ENCODE measurements at regions not wholly inside any gene's neighbourhood (a gene's known extent, or its start where the extent isn't known, plus 50 kb on each side); places are given as distances from the start of the nearest gene placed in this dataset.
A peak's percentile ranks its signal among the peaks of the same experiment; 100 is the strongest.

GRCh38 chr2:43129676-43130547 is 96.5 kb downstream of the ZFP36L2 start:
- DNase-seq (ENCODE audit: insufficient read length, low spot score): no peak
- no peak for FAIRE-seq

GRCh38 chr2:43128559-43128955 is 97.8 kb downstream of the ZFP36L2 start:
- FAIRE-seq (no peak), DNase-seq (ENCODE audit: insufficient read length, low spot score) (no peak)

- no peak for DNase-seq (ENCODE audit: insufficient read length, low spot score)
- FAIRE-seq: no peak
Observed at GRCh38 chr2:43127941-43128558, 98.4 kb downstream of the ZFP36L2 start.

DNA sequence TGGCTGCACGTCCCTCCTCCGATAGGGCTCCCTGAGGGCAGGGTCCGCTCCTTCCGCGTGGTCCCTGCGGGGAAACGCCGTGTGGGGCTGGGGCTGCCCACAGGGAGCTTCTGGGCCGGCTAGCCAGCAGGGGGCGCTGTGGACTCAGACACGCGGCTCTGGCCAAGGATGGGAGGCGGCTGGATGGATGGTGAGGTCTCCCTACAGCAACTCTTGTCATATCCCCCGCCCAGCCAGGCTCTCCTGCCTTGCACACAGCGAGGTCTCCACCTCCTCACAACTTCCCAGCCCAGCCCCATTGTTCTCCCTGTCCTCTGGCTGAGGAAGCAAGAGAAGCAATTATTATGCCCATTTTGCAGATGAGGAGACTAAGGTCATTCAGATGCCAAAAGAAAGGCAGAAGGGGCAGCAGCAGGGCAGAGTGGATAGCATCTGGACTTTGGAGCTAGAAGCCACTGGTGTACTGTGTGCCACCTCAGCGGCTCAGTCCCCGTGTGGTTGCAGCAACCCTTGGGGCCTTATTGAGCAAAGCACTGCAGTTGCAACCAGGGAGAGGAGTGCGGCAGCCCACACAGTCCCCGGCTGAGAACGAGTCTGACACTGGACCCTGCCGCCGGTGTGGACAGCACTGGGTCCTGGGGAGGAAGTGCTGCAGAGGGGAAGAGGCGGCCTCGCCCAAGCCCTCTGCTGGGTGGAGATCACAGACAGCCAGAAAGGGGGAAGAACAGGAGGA is 99.0 kb downstream of the ZFP36L2 start:
- DNase-seq (ENCODE audit: insufficient read length, low spot score) (no peak), FAIRE-seq (peak; percentile 66)

GRCh38 chr2:43126817-43127207 is 99.6 kb downstream of the ZFP36L2 start:
- FAIRE-seq (no peak), DNase-seq (ENCODE audit: insufficient read length, low spot score) (no peak)

DNA sequence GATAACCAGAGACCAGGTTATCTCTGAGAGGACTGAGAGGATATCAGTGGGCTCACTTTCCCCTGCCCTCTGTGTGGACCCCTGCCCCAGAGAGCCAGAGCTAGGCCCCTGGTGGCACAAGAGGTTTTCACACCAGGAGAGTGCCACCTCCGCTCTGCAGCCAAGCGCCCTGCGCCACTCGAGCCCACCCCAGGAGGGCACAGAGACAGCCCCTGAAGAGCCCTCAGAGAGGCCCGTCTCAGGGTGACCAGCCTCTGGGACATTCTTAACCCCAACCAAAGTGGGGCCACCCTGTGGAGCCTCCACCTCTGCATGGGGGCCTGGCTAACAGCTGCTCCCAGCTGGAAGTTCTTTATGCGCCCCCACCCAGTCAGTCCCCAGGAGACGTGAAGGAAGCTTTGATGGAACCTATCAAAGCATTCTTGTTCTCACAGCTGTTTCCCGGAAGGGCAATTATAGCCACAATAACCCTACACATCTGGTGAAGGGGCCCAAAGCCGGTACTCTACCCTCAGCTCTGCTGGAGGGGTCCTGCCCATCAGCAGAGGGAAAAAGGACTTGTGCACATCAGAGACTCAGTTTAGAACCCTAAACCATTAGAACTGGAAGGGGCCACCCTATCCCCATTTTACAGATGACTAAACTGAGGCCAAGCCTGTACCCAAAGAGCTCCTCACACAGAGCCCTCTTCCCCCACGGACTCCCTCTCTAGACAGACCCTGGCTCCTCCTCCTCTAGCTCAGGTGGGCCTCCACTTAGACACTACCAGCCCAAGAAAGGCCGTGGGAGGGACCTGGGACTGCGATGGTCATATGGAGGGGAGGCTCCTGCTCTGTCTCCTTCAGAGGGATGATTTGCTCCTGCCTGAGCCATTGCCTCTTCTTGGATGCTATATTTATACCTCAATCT is 101.1 kb downstream of the ZFP36L2 start:
- no peak for DNase-seq (ENCODE audit: insufficient read length, low spot score)
- FAIRE-seq: no peak

DNA sequence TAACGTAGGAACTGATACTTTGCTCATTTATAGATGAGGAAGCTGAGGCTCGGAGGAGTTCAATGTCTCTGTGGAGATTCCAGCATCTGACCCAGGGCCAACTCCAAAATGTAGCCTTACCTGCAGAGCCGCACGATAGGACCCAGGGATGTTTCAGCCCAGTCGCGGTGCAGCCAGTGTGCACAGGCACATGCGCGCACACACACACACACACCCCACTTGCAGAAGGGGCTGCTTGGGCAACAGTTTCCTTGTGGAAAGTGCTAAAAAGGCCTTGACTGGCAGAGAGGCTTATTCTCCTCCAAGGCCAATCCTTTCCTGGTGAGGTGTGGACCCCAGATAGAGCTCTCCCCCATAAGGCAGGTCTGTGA is 101.7 kb downstream of the ZFP36L2 start:
- FAIRE-seq: no peak
- no peak for DNase-seq (ENCODE audit: insufficient read length, low spot score)

DNA sequence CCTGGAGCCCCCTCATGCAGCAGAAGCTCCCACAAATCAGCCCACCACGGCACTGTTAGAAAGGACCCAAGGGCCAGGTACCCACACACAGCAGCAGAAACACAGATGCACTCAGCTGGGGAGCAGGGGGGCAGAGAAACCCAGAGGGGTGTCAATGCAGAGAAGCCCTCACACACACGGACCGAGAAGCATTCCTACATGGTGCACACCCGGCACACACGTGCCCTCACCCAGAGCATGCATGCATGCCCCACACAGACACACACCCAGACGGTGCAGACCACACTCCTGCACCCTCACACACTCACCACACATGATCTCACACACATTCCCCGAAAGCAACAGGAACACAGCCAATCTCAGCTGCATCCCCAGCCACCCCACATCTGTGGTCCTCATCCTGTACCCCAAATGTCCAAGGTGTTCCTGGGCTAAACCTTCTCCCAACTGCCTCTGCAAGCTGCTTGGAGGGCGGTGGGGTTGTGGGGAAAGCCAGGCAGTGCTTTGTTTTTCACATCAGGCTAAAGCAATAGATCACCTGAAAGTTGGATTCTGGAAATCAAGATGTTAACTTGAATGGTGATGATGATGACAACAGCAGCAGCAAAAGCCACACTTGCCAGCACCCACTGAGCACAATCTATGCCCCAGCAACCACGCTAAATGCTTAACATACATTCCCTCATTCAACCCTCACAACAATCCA is 102.3 kb downstream of the ZFP36L2 start:
- DNase-seq (ENCODE audit: insufficient read length, low spot score) (no peak), FAIRE-seq (no peak)

DNA sequence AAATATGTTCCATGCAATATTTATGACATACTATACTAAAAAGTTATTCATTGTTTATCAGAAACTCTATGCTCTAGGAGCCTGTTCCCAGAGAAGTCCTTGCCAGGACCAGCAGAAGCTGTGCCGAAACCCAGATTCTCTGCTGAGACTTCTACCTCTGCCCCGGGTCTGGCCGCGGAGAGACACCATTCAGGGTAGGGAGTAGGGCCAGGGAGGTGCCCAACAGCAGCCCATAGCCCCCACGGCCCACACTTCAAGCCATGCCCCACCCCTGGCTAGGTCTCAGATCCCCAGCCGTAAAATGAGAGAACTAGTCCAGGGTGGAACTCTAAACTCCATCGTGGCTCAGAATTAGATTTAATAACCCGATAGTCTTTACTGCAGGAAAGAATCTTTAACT is 102.9 kb downstream of the ZFP36L2 start:
- no peak for FAIRE-seq
- no peak for DNase-seq (ENCODE audit: insufficient read length, low spot score)

GRCh38 chr2:43123028-43123427 is 103.4 kb downstream of the ZFP36L2 start:
- DNase-seq (ENCODE audit: insufficient read length, low spot score) (no peak), FAIRE-seq (no peak)

DNA sequence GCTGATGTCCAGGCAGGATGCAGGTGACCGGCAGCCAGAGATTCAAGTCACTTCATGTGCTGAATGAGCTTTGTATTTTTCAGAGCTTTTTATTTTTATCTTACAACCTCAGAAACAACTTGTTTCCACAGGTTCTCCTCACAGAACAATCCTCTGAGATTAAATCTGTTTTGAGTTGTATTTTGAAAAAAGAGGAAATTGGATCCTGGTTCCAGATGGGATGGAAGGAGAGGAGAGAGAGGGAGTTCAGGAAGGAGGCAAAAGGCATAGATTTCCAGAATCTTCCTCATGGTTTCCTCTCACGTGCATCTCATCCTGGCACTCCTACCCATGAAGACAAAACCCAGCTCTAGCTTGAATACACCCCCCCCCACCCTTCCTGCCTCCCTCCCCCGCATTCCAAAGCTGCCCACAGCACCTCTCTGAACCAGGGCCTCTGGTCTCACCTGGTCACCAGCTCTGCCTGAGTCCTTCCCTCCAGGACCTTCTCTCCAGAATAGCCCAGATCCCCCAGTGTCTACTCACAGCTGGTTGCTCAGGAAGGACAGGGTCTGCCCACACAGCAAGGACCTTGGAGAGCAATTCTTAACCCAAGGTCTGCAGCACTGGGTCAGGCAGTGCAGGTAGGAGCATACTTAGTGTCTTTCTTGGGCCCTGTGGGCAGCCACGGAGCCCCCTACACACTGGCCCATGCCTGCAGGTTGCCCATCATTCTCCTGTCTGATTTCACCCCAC is 104.7 kb downstream of the ZFP36L2 start:
- no peak for DNase-seq (ENCODE audit: insufficient read length, low spot score)
- FAIRE-seq: no peak

DNA sequence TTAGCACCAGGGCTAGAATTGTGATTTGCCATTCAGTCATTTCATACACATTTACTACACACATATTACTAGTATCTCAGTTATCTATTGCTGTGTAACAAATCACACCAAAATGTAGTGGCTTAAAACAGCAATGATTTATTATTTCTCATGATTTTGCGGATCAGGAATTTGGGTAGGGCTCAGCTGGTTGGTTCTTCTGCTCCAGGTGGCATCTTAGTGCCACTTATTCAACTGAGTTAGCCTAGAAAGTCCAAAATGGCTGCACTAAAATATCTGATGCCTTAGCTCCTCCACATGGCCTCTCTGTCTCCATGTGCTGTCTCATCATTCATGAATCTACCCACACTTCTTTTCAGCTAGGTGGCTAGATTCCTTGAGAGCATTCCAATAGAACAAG is 107.1 kb downstream of the ZFP36L2 start:
- DNase-seq (ENCODE audit: insufficient read length, low spot score): no peak
- no peak for FAIRE-seq

- DNase-seq (ENCODE audit: insufficient read length, low spot score) (no peak), FAIRE-seq (no peak)
Observed at GRCh38 chr2:43117521-43118143, 108.8 kb downstream of the ZFP36L2 start.

DNA sequence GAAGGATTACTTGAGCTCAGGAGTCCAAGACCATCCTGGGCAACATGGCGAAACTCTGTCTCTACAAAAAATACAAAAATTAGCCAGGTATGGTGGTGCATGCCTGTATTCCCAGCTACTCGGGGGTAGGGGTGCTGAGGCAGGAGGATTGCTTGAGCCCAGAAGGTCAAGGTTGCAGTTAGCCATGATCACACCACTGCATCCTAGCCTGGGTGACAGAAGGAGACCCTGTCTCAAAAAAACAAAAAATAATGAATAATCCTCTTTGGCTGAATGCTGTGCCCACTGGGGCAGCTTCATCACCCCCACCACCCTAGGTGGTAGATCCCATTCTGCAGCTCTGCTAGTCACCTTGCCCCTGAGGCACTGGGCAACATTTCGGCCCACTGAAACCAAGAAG is 109.4 kb downstream of the ZFP36L2 start:
- FAIRE-seq: no peak

GRCh38 chr2:43115881-43116280 is 110.5 kb downstream of the ZFP36L2 start:
- DNase-seq (ENCODE audit: insufficient read length, low spot score) (no peak), FAIRE-seq (no peak)

More for the DNA sequence above, 109.4 kb downstream of the ZFP36L2 start:
- DNase-seq (ENCODE audit: insufficient read length, low spot score): no peak

GRCh38 chr2:43114210-43114609 is 112.2 kb downstream of the ZFP36L2 start:
- FAIRE-seq (no peak), DNase-seq (ENCODE audit: insufficient read length, low spot score) (no peak)

GRCh38 chr2:43111788-43112554 is 114.4 kb downstream of the ZFP36L2 start:
- FAIRE-seq (no peak), DNase-seq (ENCODE audit: insufficient read length, low spot score) (no peak)

DNA sequence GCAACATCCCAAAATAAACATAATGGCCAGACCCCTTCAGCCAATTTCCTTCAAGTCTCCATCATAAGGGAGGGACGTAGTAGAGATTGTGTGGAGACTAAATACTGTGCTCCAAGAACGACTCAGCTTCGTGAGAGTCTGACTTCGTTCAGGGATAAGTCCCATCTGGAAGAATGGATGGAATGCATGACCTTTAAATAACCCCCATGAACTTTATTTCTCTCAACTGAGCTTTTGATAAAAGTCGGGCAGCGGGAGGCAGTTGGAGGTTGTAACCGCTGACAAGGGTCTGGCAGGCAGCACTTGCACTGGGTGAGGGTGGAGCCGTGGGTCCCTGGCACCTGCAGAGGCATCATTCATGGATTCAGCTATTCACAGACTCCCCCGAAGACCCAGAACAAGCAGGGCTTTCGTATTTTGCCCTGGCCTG is 115.9 kb downstream of the ZFP36L2 start:
- DNase-seq (ENCODE audit: insufficient read length, low spot score) (no peak), FAIRE-seq (no peak)
